GM12873 (cell line): ENCODE measurements at regions not wholly inside any gene's neighbourhood (a gene's known extent, or its start where the extent isn't known, plus 50 kb on each side); places are given as distances from the start of the nearest gene placed in this dataset.

Experiments
- CTCF ChIP-seq: IDR thresholded peaks from 2 replicates; pipeline ENCODE4 v1.5.1; 2012; ENCODE audit warnings: low read depth, mild to moderate bottlenecking, moderate library complexity, low read length, control low read depth; ENCODE audit not compliant: insufficient read depth; ENCODE audit errors: missing control alignments

- no peak for TF ChIP-seq CTCF
These were observed 219.5 kb upstream of the IZUMO3 start for GRCh38 chr9:24765025-24765756.

- TF ChIP-seq CTCF = no peak
These were observed 192.8 kb upstream of the IZUMO3 start for GRCh38 chr9:24738421-24738961.

- no peak for TF ChIP-seq CTCF
These were observed 186.1 kb upstream of the IZUMO3 start for GRCh38 chr9:24731754-24732153.

- no peak for TF ChIP-seq CTCF
These were observed 175.9 kb upstream of the IZUMO3 start for GRCh38 chr9:24721621-24722020.

- no peak for TF ChIP-seq CTCF
These were observed 166.5 kb upstream of the IZUMO3 start for GRCh38 chr9:24712206-24712605.

- TF ChIP-seq CTCF = no peak
These were observed 163.1 kb upstream of the IZUMO3 start for GRCh38 chr9:24708814-24709213.

GRCh38 chr9:24698881-24699518 lies 153.3 kb upstream of the IZUMO3 start:
- TF ChIP-seq CTCF = no peak
